Right forelimb (tissue), 1 donor: ENCODE measurements at regions not wholly inside any gene's neighbourhood (a gene's known extent, or its start where the extent isn't known, plus 50 kb on each side); places are given as distances from the start of the nearest gene placed in this dataset.

ENCODE experiments used
- DNase-seq: peaks from one replicate; pipeline ENCODE4 v3.0.0-alpha.2; 2018

- no peak for DNase-seq
These were observed 53.8 kb upstream of the LYPLAL1 start for GRCh38 chr1:219119839-219120238.

GRCh38 chr1:219120624-219121544 lies 52.8 kb upstream of the LYPLAL1 start:
- DNase-seq = peak; percentile 61

- no peak for DNase-seq
These were observed 52.0 kb upstream of the LYPLAL1 start for GRCh38 chr1:219121679-219122078.

GRCh38 chr1:219123036-219123435 lies 50.6 kb upstream of the LYPLAL1 start:
- no peak for DNase-seq
